ENCODE measurements at regions not wholly inside any gene's neighbourhood (a gene's known extent, or its start where the extent isn't known, plus 50 kb on each side); places are given as distances from the start of the nearest gene placed in this dataset.

- no peaks in the 10 kb centered on the region for H3K9me3 Mint-ChIP-seq
- H3K27me3 Mint-ChIP-seq, result peaks cover 21 to 41% of the 10 kb centered on the region in 2 donors
- H3K4me3 Mint-ChIP-seq, result no peak overlapping the region
- DNase-seq (ENCODE audit: low spot score) (no peak), ATAC-seq (no peak)
- no peak overlapping the region for H3K27ac Mint-ChIP-seq
- H3K36me3 Mint-ChIP-seq, result no peaks in the 10 kb centered on the region
- H3K4me1 Mint-ChIP-seq (ENCODE audit: low read depth in 2 of 2), result no peaks in the 10 kb centered on the region
Measured at GRCh38 chr17:33499040-33499439, 205.9 kb upstream of the ASIC2 start.

GRCh38 chr17:33500151-33500550 is 207.1 kb upstream of the ASIC2 start:
- Mint-ChIP-seq H3K4me1 (ENCODE audit: low read depth in 2 of 2) (no peaks in the 10 kb centered on the region), H3K36me3 (no peaks in the 10 kb centered on the region), H3K27ac (no peak overlapping the region), H3K27me3 (peaks cover 23 to 49% of the 10 kb centered on the region in 2 donors), H3K9me3 (no peaks in the 10 kb centered on the region), H3K4me3 (no peak overlapping the region)
- ATAC-seq, result peak in 1 of 2 donors; percentile 47
- no peak for DNase-seq (ENCODE audit: low spot score)

GRCh38 chr17:33501185-33501584 is 208.1 kb upstream of the ASIC2 start:
- DNase-seq (ENCODE audit: low spot score), result no peak
- Mint-ChIP-seq H3K4me3 (no peak overlapping the region), H3K36me3 (no peaks in the 10 kb centered on the region), H3K4me1 (ENCODE audit: low read depth in 2 of 2) (no peaks in the 10 kb centered on the region), H3K9me3 (no peaks in the 10 kb centered on the region), H3K27me3 (peaks cover 30 to 57% of the 10 kb centered on the region in 2 donors), H3K27ac (no peak overlapping the region)
- ATAC-seq, result no peak

- DNase-seq (ENCODE audit: low spot score), result no peak
- Mint-ChIP-seq H3K9me3 (no peaks in the 10 kb centered on the region), H3K27ac (no peak overlapping the region), H3K27me3 (peaks cover 43 to 57% of the 10 kb centered on the region in 2 donors), H3K4me3 (no peak overlapping the region), H3K36me3 (no peaks in the 10 kb centered on the region), H3K4me1 (ENCODE audit: low read depth in 2 of 2) (peaks cover 0 to 8% of the 10 kb centered on the region in 2 donors)
- no peak for ATAC-seq
Measured at GRCh38 chr17:33504571-33504970, 211.5 kb upstream of the ASIC2 start.

- Mint-ChIP-seq H3K27ac (no peak overlapping the region), H3K9me3 (peaks cover 3% of the 10 kb centered on the region), H3K27me3 (peaks cover 45 to 50% of the 10 kb centered on the region in 2 donors), H3K36me3 (no peaks in the 10 kb centered on the region), H3K4me1 (ENCODE audit: low read depth in 2 of 2) (peaks cover 11 to 18% of the 10 kb centered on the region in 2 donors), H3K4me3 (no peak overlapping the region)
- ATAC-seq (no peak), DNase-seq (ENCODE audit: low spot score) (no peak)
Measured at GRCh38 chr17:33506889-33507650, 214.0 kb upstream of the ASIC2 start.

GRCh38 chr17:33508215-33508614 is 215.1 kb upstream of the ASIC2 start:
- Mint-ChIP-seq H3K36me3 (no peaks in the 10 kb centered on the region), H3K4me3 (no peak overlapping the region), H3K27me3 (peaks cover 40 to 44% of the 10 kb centered on the region in 2 donors), H3K27ac (no peak overlapping the region), H3K4me1 (ENCODE audit: low read depth in 2 of 2) (peaks cover 12 to 22% of the 10 kb centered on the region in 2 donors), H3K9me3 (peaks cover 3% of the 10 kb centered on the region)
- no peak for DNase-seq (ENCODE audit: low spot score)
- no peak for ATAC-seq

GRCh38 chr17:33509331-33509730 is 216.2 kb upstream of the ASIC2 start:
- Mint-ChIP-seq H3K36me3 (no peaks in the 10 kb centered on the region), H3K4me3 (no peak overlapping the region), H3K27ac (no peak overlapping the region), H3K9me3 (peaks cover 3% of the 10 kb centered on the region), H3K27me3 (peaks cover 36 to 40% of the 10 kb centered on the region in 2 donors), H3K4me1 (ENCODE audit: low read depth in 2 of 2) (peaks cover 12 to 22% of the 10 kb centered on the region in 2 donors)
- ATAC-seq (no peak), DNase-seq (ENCODE audit: low spot score) (no peak)

- ATAC-seq (peak; percentile 77 to 84), DNase-seq (ENCODE audit: low spot score) (peak; percentile 64)
- H3K27ac Mint-ChIP-seq, result peak overlapping the region; percentile 16 to 21
- peaks cover 27 to 32% of the 10 kb centered on the region in 2 donors for H3K27me3 Mint-ChIP-seq
- H3K36me3 Mint-ChIP-seq, result no peaks in the 10 kb centered on the region
- H3K4me3 Mint-ChIP-seq, result peak overlapping the region; percentile 70
- peaks cover 3% of the 10 kb centered on the region for H3K9me3 Mint-ChIP-seq
- H3K4me1 Mint-ChIP-seq (ENCODE audit: low read depth in 2 of 2), result peaks cover 12 to 23% of the 10 kb centered on the region in 2 donors
Measured at GRCh38 chr17:33511670-33512069, 218.6 kb upstream of the ASIC2 start.

GRCh38 chr17:33512113-33512512 is 219.0 kb upstream of the ASIC2 start:
- Mint-ChIP-seq H3K36me3 (no peaks in the 10 kb centered on the region), H3K4me3 (no peak overlapping the region), H3K27me3 (peaks cover 24 to 28% of the 10 kb centered on the region in 2 donors), H3K4me1 (ENCODE audit: low read depth in 2 of 2) (peaks cover 12 to 19% of the 10 kb centered on the region in 2 donors), H3K9me3 (peaks cover 3% of the 10 kb centered on the region), H3K27ac (peak overlapping the region in 1 of 2 donors; percentile 21)
- DNase-seq (ENCODE audit: low spot score), result no peak
- no peak for ATAC-seq

- H3K27ac Mint-ChIP-seq, result no peak overlapping the region
- H3K4me3 Mint-ChIP-seq, result no peak overlapping the region
- peaks cover 14 to 19% of the 10 kb centered on the region in 2 donors for H3K27me3 Mint-ChIP-seq
- peaks cover 3% of the 10 kb centered on the region for H3K9me3 Mint-ChIP-seq
- peaks cover 12 to 17% of the 10 kb centered on the region in 2 donors for H3K4me1 Mint-ChIP-seq (ENCODE audit: low read depth in 2 of 2)
- no peaks in the 10 kb centered on the region for H3K36me3 Mint-ChIP-seq
- ATAC-seq (no peak), DNase-seq (ENCODE audit: low spot score) (no peak)
Measured at GRCh38 chr17:33513769-33514168, 220.7 kb upstream of the ASIC2 start.

GRCh38 chr17:33514369-33514768 is 221.3 kb upstream of the ASIC2 start:
- Mint-ChIP-seq H3K27ac (no peak overlapping the region), H3K36me3 (no peaks in the 10 kb centered on the region), H3K4me3 (no peak overlapping the region), H3K4me1 (ENCODE audit: low read depth in 2 of 2) (peaks cover 12 to 17% of the 10 kb centered on the region in 2 donors), H3K9me3 (peaks cover 3% of the 10 kb centered on the region), H3K27me3 (peaks cover 14 to 20% of the 10 kb centered on the region in 2 donors)
- ATAC-seq, result no peak
- DNase-seq (ENCODE audit: low spot score), result no peak

- Mint-ChIP-seq H3K27me3 (peaks cover 17 to 19% of the 10 kb centered on the region in 2 donors), H3K9me3 (peaks cover 3% of the 10 kb centered on the region), H3K4me1 (ENCODE audit: low read depth in 2 of 2) (peaks cover 12 to 17% of the 10 kb centered on the region in 2 donors), H3K36me3 (no peaks in the 10 kb centered on the region), H3K4me3 (no peak overlapping the region), H3K27ac (no peak overlapping the region)
- DNase-seq (ENCODE audit: low spot score) (no peak), ATAC-seq (no peak)
Measured at GRCh38 chr17:33515974-33516373, 222.9 kb upstream of the ASIC2 start.

- Mint-ChIP-seq H3K4me3 (no peak overlapping the region), H3K4me1 (ENCODE audit: low read depth in 2 of 2) (peaks cover 5 to 11% of the 10 kb centered on the region in 2 donors), H3K36me3 (no peaks in the 10 kb centered on the region), H3K9me3 (no peaks in the 10 kb centered on the region), H3K27ac (no peak overlapping the region), H3K27me3 (peaks cover 15 to 16% of the 10 kb centered on the region in 2 donors)
- no peak for ATAC-seq
- no peak for DNase-seq (ENCODE audit: low spot score)
Measured at GRCh38 chr17:33516645-33517044, 223.6 kb upstream of the ASIC2 start.

GRCh38 chr17:33517746-33518145 is 224.7 kb upstream of the ASIC2 start:
- Mint-ChIP-seq H3K4me3 (no peak overlapping the region), H3K27ac (no peak overlapping the region), H3K4me1 (ENCODE audit: low read depth in 2 of 2) (peaks cover 0 to 3% of the 10 kb centered on the region in 2 donors), H3K27me3 (peaks cover 15 to 16% of the 10 kb centered on the region in 2 donors), H3K36me3 (no peaks in the 10 kb centered on the region), H3K9me3 (no peaks in the 10 kb centered on the region)
- ATAC-seq, result no peak
- no peak for DNase-seq (ENCODE audit: low spot score)
